Panc1 (cell line): ENCODE measurements at regions not wholly inside any gene's neighbourhood (a gene's known extent, or its start where the extent isn't known, plus 50 kb on each side); places are given as distances from the start of the nearest gene placed in this dataset.

Experiments
- CTCF ChIP-seq: fragments of 450-650 bp; IDR thresholded peaks from 2 replicates; pipeline ENCODE4 v1.5.1; 2017; ENCODE audit warnings: mild to moderate bottlenecking
- POLR2AphosphoS5 ChIP-seq: IDR thresholded peaks from 2 replicates; pipeline ENCODE4 v1.6.1; 2012; ENCODE audit warnings: mild to moderate bottlenecking, low read depth, low read length, moderate library complexity
- SIN3A ChIP-seq: IDR thresholded peaks from 2 replicates; pipeline ENCODE4 v1.6.1; 2012; ENCODE audit warnings: low read depth, mild to moderate bottlenecking, low read length, moderate library complexity, borderline replicate concordance; ENCODE audit not compliant: insufficient read depth
- TCF7L2 ChIP-seq: IDR thresholded peaks from 2 replicates; pipeline ENCODE4 v1.6.1; 2011; ENCODE audit warnings: mild to moderate bottlenecking, low read depth, low read length, inconsistent platforms
- TF ChIP-seq, protein P1 (sequence below), 2 experiments: IDR thresholded peaks; 2 replicates each; pipeline ENCODE4 v1.6.1; 2011 to 2012; ENCODE audit warnings: low read depth in 2 of 2, control low read depth in 1 of 2, low read length in 1 of 2, mild to moderate bottlenecking in 1 of 2, moderate library complexity in 1 of 2; ENCODE audit not compliant: insufficient read depth in 1 of 2

- TF ChIP-seq CTCF = no peak
- TF ChIP-seq, protein P1, sequence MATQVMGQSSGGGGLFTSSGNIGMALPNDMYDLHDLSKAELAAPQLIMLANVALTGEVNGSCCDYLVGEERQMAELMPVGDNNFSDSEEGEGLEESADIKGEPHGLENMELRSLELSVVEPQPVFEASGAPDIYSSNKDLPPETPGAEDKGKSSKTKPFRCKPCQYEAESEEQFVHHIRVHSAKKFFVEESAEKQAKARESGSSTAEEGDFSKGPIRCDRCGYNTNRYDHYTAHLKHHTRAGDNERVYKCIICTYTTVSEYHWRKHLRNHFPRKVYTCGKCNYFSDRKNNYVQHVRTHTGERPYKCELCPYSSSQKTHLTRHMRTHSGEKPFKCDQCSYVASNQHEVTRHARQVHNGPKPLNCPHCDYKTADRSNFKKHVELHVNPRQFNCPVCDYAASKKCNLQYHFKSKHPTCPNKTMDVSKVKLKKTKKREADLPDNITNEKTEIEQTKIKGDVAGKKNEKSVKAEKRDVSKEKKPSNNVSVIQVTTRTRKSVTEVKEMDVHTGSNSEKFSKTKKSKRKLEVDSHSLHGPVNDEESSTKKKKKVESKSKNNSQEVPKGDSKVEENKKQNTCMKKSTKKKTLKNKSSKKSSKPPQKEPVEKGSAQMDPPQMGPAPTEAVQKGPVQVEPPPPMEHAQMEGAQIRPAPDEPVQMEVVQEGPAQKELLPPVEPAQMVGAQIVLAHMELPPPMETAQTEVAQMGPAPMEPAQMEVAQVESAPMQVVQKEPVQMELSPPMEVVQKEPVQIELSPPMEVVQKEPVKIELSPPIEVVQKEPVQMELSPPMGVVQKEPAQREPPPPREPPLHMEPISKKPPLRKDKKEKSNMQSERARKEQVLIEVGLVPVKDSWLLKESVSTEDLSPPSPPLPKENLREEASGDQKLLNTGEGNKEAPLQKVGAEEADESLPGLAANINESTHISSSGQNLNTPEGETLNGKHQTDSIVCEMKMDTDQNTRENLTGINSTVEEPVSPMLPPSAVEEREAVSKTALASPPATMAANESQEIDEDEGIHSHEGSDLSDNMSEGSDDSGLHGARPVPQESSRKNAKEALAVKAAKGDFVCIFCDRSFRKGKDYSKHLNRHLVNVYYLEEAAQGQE (IDR thresholded peaks at IDR 0.05; ENCODE audit: insufficient read depth in 1 of 2, low read depth in 2 of 2, low read length in 1 of 2) = no peak
- TF ChIP-seq POLR2AphosphoS5 = no peak
- TF ChIP-seq SIN3A = no peak
- no peak for TF ChIP-seq TCF7L2
Observed at GRCh38 chr3:180329847-180330246, 272.1 kb upstream of the TTC14 start.
